ENCODE measurements at regions not wholly inside any gene's neighbourhood (a gene's known extent, or its start where the extent isn't known, plus 50 kb on each side); places are given as distances from the start of the nearest gene placed in this dataset.
A peak's percentile ranks its signal among the peaks of the same experiment; 100 is the strongest.

GRCh38 chr10:36538953-36539586, 586.3 kb upstream of the ANKRD30A start (continued):
- no peak for TF ChIP-seq MXI1 (IDR thresholded peaks at IDR 0.05; ENCODE audit: borderline replicate concordance, low read depth, low read length)

DNA sequence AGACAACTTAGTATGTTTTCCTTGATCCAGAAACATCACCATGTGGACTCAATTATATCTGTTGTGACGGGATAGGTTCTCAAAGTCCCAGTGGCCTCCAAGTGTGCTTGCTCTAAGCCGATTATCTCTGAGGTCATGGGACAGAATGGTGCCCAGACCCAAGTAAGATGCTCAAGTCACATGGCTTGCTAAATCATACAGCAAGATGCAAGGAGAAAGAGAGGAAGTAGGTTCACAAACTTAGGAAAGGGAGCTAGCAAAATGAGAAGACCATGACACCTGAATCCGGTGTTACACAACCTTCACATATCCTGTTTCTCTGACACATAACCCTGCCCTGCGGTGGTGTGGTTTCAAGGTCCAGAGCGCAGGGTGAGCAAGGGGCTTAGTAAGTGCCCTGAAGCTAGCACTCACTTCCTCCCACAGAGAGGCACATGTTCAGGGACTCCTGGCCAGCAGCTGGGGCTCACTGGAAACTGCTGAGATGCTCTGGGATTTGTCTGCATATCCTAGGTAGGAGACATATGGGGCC, 590.9 kb upstream of the ANKRD30A start:
- Histone ChIP-seq H2BK5ac (ENCODE audit: low read depth, low read length, poor library complexity, severe bottlenecking) (peak overlapping the region; percentile 50), H3K27ac (ENCODE audit: insufficient read depth, low read length) (no peak overlapping the region), H4K91ac (ENCODE audit: insufficient read depth, low read depth, low read length) (no peak overlapping the region; the same call in 1 of the 2 replicates), H3K4me3 (ENCODE audit: insufficient read depth, low read depth, low read length) (no peak overlapping the region), H3K23ac (ENCODE audit: low read depth, low read length) (no peak overlapping the region), H2AK5ac (ENCODE audit: low read depth, low read length) (0 out of 2 replicates have a peak overlapping the region, but pooled peaks have one; percentile 20), H3K9me1 (ENCODE audit: insufficient read depth, low read length) (no peaks in the 10 kb centered on the region; the same call in 1 of the 2 replicates), H3K9me3 (ENCODE audit: control insufficient read depth, insufficient read depth, low read length) (0 out of 2 replicates have a peak, but pooled peaks cover 2% of the 10 kb centered on the region), H3K79me1 (ENCODE audit: low read depth in 1 of 2, low read length in 2 of 2) (no peaks in the 10 kb centered on the region), H2BK15ac (ENCODE audit: low read depth, low read length) (no peak overlapping the region; the same call in 2 of the 3 replicates), H3K4me1 (ENCODE audit: control insufficient read depth, insufficient read depth, low read length) (0 out of 2 replicates have a peak, but pooled peaks cover 2% of the 10 kb centered on the region), H4K20me1 (ENCODE audit: insufficient read depth, low read length) (no peaks in the 10 kb centered on the region), H3K36me3 (ENCODE audit: control insufficient read depth, insufficient read depth, low read length) (no peaks in the 10 kb centered on the region), H3K18ac (ENCODE audit: low read depth, low read length) (no peak overlapping the region), H3K27me3 (ENCODE audit: control insufficient read depth, insufficient read depth, low read length) (no peaks in the 10 kb centered on the region), H3K9ac (ENCODE audit: low read depth, low read length) (no peak overlapping the region), H4K5ac (ENCODE audit: low read depth, low read length) (no peak overlapping the region), H2BK20ac (ENCODE audit: low read depth, low read length) (peak overlapping the region; percentile 72; the same call in 1 of the 2 replicates), H4K8ac (ENCODE audit: low read depth in 2 of 2, low read length in 2 of 2) (peak overlapping the region in 1 of 2 experiments; percentile 26; a peak in 2 of 4 replicates), H3K56ac (ENCODE audit: extremely low read depth, insufficient read depth, low read length) (no peak overlapping the region), H3K4me2 (ENCODE audit: low read depth, low read length) (no peak overlapping the region), H2AK9ac (replicated peaks; ENCODE audit: low read depth, low read length, poor library complexity) (no peak overlapping the region), H2AFZ (replicated peaks; ENCODE audit: low read length, poor library complexity) (peak overlapping the region; percentile 69), H3K4ac (ENCODE audit: low read depth, low read length) (peak overlapping the region; percentile 54; the same call in 1 of the 2 replicates), H2BK120ac (ENCODE audit: low read depth, low read length) (peak overlapping the region; percentile 48; the same call in 1 of the 2 replicates), H3K14ac (replicated peaks; ENCODE audit: low read depth, low read length) (peak overlapping the region; percentile 41; the same call in 1 of the 2 replicates)
- 86% methylated on average over 1 of the region's 5 CpGs; no CpG with 5 or more reads in 1 of the 2 experiments for WGBS, 2 experiments (ENCODE audit: extremely low coverage in 2 of 2, insufficient read length in 1 of 2)
- CTCF ChIA-PET: no interaction called here
- dilution Hi-C loops (cut with HindIII; ENCODE audit: low sequenced_read_pairs, unreplicated experiment): no loop called here
- intact Hi-C loops (cut with micrococcal nuclease): no loop called here
- no TSS peak for BruUV-seq (replicated peaks)
- DNase-seq: peak; percentile 95
- POLR2A ChIA-PET (ENCODE audit: unreplicated experiment): no interaction called here
- in situ Hi-C loops (cut with MboI; ENCODE audit: low sequenced_read_pairs): no loop called here
- peak; percentile 62 for ATAC-seq (ENCODE audit: low read depth)
- no peak for TF ChIP-seq RFX5 (IDR thresholded peaks at IDR 0.05; ENCODE audit: low read depth, low read length)
- TF ChIP-seq RAD21 (IDR thresholded peaks at IDR 0.05; ENCODE audit: low read length): no peak
- TF ChIP-seq, protein P1, sequence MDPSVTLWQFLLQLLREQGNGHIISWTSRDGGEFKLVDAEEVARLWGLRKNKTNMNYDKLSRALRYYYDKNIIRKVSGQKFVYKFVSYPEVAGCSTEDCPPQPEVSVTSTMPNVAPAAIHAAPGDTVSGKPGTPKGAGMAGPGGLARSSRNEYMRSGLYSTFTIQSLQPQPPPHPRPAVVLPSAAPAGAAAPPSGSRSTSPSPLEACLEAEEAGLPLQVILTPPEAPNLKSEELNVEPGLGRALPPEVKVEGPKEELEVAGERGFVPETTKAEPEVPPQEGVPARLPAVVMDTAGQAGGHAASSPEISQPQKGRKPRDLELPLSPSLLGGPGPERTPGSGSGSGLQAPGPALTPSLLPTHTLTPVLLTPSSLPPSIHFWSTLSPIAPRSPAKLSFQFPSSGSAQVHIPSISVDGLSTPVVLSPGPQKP (IDR thresholded peaks at IDR 0.05; ENCODE audit: borderline replicate concordance, low read depth, low read length): no peak
- peak; percentile 69 for TF ChIP-seq BHLHE40 (IDR thresholded peaks at IDR 0.05; ENCODE audit: low read depth, low read length)
- no peak for TF ChIP-seq SMC3 (IDR thresholded peaks at IDR 0.05; ENCODE audit: low read depth, low read length)
- peak; percentile 96 for TF ChIP-seq CEBPB (IDR thresholded peaks at IDR 0.05; ENCODE audit: low read depth, low read length)
- no peak for TF ChIP-seq CTCF (conservative IDR thresholded peaks at IDR 0.05; ENCODE audit: low read depth, low read length)
- TF ChIP-seq, protein P2, sequence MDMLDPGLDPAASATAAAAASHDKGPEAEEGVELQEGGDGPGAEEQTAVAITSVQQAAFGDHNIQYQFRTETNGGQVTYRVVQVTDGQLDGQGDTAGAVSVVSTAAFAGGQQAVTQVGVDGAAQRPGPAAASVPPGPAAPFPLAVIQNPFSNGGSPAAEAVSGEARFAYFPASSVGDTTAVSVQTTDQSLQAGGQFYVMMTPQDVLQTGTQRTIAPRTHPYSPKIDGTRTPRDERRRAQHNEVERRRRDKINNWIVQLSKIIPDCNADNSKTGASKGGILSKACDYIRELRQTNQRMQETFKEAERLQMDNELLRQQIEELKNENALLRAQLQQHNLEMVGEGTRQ (IDR thresholded peaks at IDR 0.05; ENCODE audit: low read depth, low read length): no peak
- no peak for TF ChIP-seq NFE2L2 (IDR thresholded peaks at IDR 0.05; ENCODE audit: low read depth, low read length)
- no peak for TF ChIP-seq RCOR1 (IDR thresholded peaks at IDR 0.05; ENCODE audit: insufficient replicate concordance, low read length)
- no peak for TF ChIP-seq CHD1 (IDR thresholded peaks at IDR 0.05; ENCODE audit: low read depth, low read length)

All from IMR-90 (cell line).